HG02970 (cell line): ENCODE measurements at regions not wholly inside any gene's neighbourhood (a gene's known extent, or its start where the extent isn't known, plus 50 kb on each side); places are given as distances from the start of the nearest gene placed in this dataset.
"Not testable (repeated sequence)": the region's sequence is repeated elsewhere in the genome, so short reads cannot be mapped to it uniquely, and the experiment has no call there.

ENCODE experiments used
- ATAC-seq: cut with Tn5 transposase; IDR thresholded peaks from one replicate; pipeline ENCODE4 v1.9.1; 2021; ENCODE audit warnings: mild to moderate bottlenecking, moderate library complexity, moderate number of reproducible peaks; ENCODE audit not compliant: unreplicated experiment, low FRiP score

DNA sequence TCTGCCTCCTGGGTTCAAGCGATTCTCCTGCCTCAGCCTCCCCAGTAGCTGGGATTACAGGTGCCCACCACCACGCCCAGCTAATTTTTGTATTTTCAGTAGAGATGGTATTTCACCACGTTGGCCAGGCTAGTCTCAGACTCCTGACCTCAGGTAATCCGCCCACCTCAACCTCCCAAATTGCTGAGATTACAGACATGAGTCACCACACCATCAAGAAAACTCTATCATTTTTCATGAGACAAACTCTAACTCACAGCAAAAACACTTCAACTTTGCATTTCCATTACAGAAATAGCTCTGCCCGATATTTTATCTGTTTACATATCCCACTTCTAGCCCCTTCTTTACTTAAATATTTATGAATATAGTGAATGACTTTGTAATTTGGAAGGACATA lies 561.1 kb downstream of the TMX3 start:
- not testable (repeated sequence) for ATAC-seq

DNA sequence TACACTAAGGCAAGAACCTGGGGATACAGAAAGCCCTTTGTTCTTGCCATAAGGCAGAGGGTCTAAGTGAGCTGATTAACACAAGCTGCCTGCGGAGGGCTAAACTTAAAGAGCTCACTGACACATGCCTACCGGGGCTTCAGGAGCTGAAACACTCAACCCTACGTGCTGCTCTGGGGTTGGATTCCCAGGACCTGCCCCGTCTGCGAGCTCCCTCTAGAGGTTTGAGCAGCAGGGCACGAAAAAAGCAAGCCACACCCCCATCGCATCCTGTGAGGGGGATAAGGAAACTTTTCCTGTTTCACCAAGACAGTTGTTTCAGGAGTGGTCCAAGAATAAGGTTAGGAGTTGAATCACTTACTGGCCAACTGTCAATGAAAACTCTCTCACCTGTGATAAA lies 562.1 kb downstream of the TMX3 start:
- ATAC-seq: no peak

DNA sequence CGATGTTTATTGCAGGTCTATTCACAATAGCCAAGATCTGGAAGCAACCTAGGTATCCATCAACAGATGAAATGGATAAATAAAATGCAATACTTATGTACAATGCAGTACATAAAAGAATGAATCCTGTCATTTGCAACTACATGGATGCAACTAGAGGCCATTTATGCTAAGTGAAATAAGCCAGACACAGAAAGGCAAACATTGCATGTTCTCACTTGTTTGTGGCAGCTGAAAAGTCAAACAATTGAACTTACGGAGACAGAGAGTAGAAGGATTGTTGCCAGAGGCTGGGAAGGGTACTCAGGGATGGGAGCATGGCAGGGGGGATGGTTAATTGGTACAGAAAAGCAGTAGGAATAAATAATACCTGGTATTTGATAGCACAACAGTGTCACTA lies 563.9 kb downstream of the TMX3 start:
- ATAC-seq: no peak

DNA sequence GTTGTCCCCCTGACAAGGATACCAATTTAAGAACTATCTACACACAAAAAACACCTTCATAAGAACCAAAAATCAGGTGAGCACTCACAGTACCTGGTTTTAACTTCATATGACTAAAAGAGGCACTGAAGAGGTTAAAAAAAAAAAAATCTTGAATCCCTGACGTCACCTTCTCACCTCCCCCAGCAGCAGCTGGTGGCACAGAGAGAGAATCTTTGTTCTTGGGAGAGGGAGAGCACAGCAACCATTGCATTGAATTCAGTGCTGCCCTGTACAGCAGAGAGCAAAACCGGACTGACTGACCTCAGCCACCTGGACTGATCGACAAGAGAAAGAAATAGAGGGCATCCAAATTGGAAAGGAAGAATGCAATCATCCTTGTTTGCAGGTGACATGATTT lies 566.0 kb downstream of the TMX3 start:
- no peak for ATAC-seq

DNA sequence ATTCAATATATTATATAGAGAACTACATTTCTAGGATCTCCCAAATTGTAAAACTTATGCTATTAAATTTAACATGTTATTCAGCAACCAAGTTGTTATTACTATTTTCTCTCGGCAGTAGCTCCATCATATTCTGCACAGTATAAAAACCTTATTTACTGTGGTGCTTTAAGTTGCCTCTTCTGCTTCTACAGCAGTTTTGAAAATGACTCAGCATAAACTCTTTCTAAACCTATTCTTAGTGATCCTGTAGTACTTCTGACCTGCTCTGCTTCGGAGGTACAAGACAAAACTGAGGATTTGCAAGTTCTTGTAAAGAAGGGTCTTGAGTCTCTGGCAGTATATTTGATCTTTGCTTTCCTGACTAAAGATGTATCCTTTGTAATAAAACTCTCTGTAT lies 567.2 kb downstream of the TMX3 start:
- ATAC-seq: no peak

DNA sequence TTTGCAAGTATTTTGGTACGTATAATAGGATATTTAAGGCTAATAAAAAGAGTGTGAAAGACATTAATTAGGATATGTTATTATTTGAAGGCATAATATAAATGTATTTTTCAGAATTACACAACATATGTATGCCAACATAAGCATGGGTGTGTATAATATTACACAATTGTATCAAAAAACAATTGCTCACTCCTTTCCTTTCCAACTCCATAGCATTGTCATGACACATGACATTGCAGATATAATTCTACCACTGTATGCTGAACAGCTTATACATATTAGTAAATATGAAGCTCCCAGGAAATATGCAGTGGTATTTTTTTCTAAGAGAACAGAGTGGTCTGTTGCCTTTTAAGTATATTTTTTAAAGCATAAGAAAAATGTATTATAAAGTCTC lies 593.1 kb downstream of the TMX3 start:
- no peak for ATAC-seq

DNA sequence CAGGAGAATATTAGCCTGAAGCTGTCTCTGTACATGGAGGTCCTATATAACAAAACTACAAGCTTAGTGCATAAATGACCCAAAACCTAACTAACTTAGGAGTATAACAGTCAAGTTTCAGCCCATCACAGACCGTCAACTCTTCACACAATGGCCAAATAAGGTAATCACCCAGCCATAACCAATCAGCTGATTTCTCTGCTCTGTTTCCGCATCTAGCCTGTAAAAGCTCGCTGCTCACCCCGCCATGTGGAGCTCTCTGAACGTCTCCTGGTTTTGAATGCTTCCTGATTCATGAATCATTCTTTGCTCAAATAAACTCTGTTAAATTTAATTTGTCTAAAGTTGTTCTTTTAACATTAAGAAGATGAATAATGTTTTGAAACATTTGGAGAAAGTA lies 593.6 kb downstream of the TMX3 start:
- ATAC-seq: no peak

DNA sequence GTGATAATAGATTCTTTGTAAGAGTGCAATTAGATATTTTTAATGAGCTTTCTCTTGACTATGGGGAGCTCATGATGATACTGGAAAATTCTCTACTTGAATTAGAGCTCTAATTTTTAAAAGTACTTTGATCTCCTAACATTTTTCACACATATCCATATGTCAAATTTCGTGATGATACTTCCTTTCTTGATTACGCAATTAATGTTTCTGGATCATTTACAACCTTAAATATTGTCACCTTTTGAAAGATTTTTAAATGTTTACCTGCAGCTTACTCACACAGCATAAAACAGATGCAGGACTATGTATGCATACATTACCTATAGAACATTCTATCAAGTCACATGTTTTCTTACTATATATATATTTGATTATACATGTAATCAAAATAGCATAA lies 598.5 kb upstream of the DSEL start:
- no peak for ATAC-seq

DNA sequence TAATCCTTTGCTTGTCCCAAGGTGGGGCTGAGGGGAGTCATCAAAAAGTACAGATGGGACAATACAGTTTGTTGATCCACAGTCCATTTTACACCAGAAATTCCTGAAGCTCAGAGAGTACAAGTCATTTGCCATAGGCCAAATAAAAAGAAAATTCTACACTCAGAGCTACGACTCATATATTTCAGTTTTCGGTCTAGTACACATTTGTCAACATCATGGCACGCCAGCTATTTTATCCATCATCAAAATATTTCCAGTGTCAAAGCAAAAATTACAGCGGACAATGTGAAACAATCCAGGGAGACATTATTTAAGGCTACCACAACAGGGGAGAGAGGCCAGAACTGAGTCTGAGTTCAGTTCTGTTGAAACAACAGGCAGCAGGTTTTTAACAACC lies 587.5 kb upstream of the DSEL start:
- ATAC-seq: no peak

DNA sequence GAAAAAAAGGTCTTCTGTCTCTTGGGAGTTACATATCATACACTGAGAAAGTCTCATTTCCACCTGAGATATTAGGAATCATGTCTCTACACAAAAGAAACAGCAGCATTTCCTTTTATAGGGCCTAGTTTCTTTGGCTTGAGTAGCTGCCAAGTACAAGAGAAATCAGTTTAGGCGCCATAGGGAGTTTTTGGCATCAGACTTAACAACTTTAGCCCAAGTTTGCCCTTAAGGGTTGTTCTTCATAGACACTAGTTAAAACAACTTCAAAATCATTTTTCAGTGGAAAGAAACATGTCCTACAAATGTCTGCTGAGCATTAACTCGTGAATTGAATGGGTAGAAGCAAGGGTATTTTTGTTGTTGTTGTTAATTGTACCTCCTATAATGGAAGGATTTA lies 587.0 kb upstream of the DSEL start:
- no peak for ATAC-seq

DNA sequence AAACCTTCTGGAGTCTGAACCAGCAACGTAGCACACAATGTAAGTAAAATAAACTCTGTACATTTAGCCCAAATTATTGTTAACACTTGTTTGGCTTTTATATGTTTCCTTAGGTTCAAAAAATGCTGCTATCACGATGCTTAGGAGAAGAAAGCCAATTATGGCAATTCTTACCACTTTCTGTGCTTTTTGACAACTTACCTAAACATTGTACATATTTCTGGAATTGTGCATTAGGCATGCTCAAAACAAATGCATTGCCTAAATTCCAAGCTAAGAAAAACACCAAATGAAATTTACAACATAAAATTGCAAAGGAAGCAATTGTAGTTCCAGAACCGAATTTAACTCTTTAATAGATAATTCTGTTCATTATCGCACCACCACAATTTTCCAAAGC lies 585.6 kb upstream of the DSEL start:
- no peak for ATAC-seq

DNA sequence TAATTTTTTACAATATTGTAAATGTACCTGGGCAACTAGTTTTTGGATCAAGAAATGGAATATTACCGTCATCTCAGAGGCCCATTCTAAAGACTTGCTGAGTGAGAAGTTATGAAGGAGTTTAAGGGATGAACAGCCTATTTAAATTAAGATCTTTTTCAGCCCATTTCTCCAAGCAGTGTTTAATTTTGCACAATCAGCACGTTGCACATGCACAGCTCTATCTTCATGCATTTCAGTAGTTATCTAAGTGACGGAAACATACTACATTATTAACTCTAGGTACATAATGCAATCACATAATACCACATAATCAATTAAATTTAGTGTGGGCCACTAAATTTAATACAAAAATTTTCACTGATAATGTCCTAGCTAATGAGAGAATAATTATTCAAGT lies 582.1 kb upstream of the DSEL start:
- ATAC-seq: no peak

DNA sequence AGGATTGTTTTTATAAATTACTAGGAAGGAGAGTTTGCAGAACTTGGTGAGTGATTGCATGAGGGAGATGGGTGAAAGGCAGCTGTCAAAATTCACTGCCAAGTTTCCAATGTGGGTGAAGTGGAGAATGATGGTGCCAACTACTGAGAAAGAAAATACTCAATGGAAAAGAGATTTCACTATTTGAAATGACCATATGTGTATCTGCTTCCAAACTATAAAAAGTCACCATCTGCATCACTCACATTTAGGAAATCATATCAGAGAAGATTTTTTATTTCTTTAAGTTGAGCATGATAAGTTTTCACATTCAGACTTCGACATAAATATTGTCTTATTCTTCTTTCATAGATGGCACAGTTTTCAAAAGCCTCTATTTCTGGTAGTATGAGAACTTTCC lies 570.0 kb upstream of the DSEL start:
- ATAC-seq: no peak

DNA sequence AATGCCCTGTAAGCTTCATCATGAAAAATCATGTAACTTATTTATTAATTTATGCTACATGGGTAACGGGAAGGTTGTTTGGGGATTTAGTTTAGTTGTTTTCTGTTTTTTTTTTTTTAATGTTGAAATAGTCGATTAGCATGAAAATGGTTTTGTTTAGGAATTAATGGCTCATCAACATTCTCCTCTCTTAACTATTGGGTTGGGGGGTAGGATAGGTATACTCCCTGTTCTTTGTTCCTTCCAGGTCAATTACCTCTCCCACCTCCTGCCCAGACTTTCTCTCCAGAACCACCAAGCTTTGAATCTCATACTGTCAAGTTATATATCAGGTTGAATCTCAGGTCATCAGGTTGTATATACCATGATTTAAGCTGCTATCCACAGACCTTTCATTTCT lies 568.7 kb upstream of the DSEL start:
- ATAC-seq: no peak

DNA sequence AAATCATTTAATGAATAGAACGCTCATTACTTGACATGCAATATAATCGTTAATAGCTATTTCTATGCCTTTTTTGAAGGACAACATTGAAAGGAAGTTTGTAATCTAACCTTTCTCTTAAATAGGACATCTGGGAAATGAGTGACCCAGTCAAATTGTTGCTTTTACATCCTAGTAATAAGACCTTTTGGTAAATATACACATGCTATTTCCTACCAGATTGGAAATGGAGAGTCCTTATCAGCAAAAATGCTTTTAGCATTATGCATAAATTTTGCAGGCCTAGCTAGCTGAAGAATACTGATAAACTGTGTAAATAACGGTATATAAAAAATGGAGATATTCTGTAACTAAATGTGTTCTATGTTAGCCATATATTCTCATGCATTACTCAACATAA lies 567.3 kb upstream of the DSEL start:
- ATAC-seq: no peak

DNA sequence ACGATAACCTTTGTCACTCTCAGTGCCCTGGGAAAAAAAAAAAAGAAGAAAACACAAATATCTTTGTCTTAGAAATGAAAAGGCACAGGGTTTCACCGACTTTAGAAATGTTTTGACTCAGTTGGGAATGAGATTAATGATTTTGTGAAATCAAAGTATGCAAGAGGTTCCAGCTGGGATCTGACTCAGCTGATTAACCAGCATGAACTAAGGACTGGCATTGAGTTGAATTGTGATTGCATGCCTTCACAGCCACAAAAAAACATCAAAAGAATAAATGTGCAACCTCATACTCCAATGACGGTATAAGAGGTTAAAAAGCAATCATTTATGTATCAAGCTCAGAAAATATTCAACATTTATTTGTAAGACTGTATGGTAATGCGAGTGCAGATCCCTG lies 566.6 kb upstream of the DSEL start:
- no peak for ATAC-seq

DNA sequence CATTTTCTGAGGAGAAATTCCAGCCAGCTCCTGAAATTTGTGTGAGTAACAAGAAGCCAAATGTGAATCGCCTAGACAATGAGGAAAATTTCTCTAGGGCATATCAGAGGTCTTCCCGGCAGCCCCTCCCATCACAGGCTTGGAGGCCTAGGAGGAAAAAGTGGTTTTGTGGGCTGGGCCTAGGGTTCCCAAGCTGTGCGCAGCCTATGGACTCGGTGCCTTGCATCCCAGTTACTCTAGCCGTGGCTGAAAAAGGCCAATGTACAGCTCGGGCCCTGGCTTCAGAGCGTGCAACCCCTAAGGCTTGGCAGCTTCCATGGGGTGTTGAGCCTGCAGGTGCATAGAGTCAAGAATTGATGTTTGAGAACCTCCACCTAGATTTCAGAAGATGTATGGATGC lies 556.2 kb upstream of the DSEL start:
- ATAC-seq: no peak

DNA sequence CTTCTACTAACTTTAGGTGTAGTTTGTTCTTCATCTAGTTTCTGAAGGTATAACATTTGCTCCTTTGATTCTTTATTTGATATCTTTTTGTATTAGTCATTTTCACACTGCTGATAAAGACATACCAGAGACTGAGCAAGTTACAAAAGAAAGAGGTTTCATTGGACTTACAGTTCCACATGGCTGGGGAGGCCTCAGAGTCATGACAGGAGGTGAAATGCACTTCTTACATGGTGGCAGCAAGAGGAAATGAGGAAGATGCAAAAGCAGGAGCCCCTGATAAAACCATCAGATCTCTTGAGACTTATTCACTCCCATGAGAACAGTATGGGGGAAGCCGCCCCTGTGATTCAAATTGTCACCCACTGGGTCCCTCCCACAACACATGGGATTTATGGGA lies 544.4 kb upstream of the DSEL start:
- no peak for ATAC-seq

DNA sequence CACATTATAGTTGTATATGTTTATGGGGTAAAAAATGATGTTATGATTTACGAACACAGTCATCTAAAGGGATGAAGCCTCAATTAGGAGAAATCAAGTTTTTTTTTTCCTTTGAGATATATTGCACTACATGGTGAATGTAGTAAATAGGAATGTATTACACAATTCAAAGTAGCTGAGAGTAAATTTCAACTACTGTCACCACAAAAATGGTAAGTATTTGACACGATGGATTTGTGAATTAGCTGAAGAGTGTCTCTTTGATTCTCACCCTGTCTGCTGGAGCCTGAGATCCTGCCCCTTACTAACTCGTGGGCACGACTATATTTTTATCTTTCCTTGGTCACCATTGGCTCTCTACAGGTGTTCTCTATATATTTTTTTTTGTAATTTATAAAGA lies 540.4 kb upstream of the DSEL start:
- ATAC-seq: no peak

DNA sequence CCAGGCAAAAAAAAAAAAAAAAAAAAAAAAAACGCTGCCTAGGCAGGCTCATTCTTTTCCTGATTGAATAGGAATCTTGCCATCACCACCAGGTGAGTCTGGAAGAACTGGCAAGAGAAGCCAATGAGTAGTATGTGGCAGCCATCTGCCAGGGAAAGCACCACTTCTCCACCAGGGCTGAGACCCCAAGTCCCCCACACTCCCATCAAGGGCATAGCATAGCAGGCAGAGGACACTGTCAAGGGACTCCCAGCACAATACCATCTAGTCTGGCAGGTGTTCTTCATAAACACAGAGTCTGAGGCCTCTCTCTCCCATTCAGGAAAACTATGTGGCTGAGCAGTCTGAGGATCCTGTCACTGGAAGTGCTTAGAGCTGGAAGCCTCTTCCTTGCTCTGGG lies 538.1 kb upstream of the DSEL start:
- ATAC-seq: no peak

DNA sequence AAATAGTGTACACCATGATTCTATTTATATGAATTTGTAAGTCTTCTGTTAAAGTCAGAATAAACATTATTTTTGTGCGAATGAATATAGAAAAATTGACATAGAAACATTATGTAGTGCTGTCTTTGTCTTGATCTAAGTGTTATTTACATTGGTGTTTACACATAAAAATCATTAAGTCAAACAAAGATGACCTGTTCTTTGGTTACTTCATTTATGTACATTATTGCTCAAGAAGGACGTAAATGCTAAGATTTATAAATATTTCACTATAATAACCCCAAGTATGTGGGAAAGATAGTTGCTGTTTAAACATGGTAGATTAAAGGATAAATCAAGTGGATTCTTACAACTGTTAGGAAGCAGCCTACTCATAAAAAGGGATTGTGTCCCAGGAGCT lies 536.8 kb upstream of the DSEL start:
- no peak for ATAC-seq

DNA sequence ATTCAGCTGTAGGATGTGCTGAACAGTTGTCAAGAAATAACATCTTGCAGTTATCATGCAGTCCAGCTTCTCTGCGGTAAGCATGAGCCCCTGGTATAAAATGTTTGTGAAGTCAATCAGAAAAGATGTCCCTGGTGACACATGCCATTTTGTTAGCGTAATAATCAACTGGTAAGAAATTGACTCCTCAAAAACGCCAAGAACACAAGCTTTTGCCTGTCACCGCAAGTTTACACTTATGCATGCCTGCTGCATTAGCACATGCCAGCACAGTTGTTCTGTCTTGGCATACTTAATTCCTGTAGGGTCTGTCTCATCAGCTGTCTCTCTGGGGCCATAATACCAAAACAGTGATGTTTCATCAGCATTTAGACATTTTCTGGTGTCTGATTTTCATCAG lies 524.8 kb upstream of the DSEL start:
- no peak for ATAC-seq

DNA sequence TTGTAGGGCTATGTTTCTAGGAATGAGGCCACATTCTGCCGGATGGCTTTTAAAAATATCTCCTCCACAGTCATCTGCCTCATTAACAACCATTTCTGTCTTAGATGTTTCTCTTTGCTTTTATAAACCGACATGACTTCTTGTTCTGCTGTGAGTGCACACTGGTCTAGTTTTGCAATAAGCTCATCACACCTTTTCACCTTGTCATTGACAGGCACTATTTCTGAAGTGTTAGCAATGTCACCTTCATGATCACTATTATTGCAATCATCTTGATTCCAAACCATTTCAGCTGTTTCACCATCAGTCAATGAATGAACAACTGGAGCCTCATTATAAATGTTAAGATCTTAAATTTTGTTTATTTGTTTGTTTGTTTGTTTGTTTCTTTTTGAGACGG lies 523.7 kb upstream of the DSEL start:
- ATAC-seq: no peak
